ENCODE measurements at regions not wholly inside any gene's neighbourhood (a gene's known extent, or its start where the extent isn't known, plus 50 kb on each side); places are given as distances from the start of the nearest gene placed in this dataset.

DNA sequence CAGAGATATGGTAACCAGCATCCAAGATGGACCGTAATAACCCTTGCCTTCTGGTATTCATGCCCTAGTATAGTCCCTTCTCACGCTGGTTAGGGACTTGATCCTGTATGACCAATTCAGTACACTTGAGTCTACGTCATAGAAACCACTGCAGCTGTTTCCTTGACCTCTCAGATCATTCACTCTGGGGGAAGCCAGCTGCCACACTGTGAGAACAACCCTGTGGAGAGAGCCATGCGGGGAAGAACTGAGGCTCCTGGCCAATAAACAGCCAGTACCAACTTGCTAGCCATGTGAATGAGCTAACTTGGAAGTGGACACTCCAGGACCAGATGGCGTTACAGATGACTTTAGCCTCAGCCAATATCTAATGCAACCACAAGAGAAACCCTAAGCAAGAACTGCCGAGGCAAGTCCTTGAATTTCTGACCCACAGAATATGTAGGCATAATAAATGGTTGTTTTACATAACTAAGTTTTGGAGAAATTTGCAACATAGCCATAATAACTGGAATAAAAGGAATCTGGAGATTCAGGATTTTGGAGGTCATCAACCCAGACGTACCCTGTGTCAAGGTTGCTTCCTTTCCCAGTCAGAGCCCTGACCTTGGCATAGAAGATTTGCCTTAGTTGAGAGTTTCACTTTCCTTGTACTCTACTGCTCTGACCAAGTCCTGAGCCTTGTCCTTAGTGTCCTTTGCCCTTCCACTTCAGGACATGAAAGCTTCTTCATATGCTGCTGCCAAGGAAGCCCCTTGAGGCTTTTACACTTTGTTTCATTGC lies 87.3 kb upstream of the ZNF81 start:
- POLR2A ChIA-PET = no interaction called here
- CTCF ChIA-PET = no interaction called here
- H3K9me3 Mint-ChIP-seq (ENCODE audit: insufficient read depth) = no peaks in the 10 kb centered on the region

DNA sequence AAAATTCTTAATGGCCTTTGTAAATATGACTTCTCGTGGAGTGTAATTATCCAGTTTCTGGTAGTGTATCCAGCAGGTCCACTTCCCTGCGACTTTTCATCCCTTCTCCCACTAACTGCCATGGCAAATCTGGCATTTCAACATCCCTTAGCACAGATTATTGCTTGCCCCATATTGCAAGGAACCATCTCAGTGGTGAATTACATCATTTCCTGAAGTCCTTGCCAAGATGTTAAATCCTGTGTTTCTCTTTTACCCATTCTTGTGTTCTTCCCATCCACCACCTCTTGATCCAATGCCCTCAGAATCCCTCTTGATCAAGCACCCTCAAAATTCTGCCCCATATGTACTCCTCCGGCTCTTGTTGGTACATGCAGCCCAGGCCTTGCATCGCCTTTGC lies 88.1 kb upstream of the ZNF81 start:
- Histone ChIP-seq H3K27ac (ENCODE audit: low read length in 2 of 2) (no peak overlapping the region), H3K4me3 (ENCODE audit: control extremely low read depth in 1 of 5, extremely low read depth in 1 of 5, insufficient read depth in 1 of 5, low read depth in 2 of 5, low read length in 4 of 5) (no peak overlapping the region), H3K9ac (ENCODE audit: low read length) (no peak overlapping the region), H3K9me3 (ENCODE audit: control extremely low read depth in 1 of 3, control insufficient read depth in 2 of 3, insufficient read depth in 1 of 3, low read length in 2 of 3) (no peaks in the 10 kb centered on the region), H3K27me3 (replicated peaks in 1 of 4; ENCODE audit: control extremely low read depth in 1 of 4, control insufficient read depth in 3 of 4, insufficient read depth in 4 of 4, low read length in 3 of 4) (no peaks in the 10 kb centered on the region), H3K4me1 (ENCODE audit: control insufficient read depth in 2 of 2, insufficient read depth in 2 of 2, low read length in 2 of 2) (no peaks in the 10 kb centered on the region), H4K20me1 (ENCODE audit: control insufficient read depth, insufficient read depth, low read length, poor library complexity, severe bottlenecking) (no peaks in the 10 kb centered on the region), H3K4me2 (replicated peaks; ENCODE audit: low read depth, low read length, poor library complexity, severe bottlenecking) (no peak overlapping the region), H3K36me3 (replicated peaks in 1 of 2; ENCODE audit: control extremely low read depth in 1 of 2, control insufficient read depth in 1 of 2, extremely low read depth in 1 of 2, insufficient read depth in 2 of 2, low read length in 1 of 2) (no peaks in the 10 kb centered on the region), H3K79me2 (ENCODE audit: control insufficient read depth, insufficient read depth, low read length) (no peaks in the 10 kb centered on the region), H2AFZ (ENCODE audit: insufficient read depth, low read depth, low read length, poor library complexity, severe bottlenecking) (no peak overlapping the region)
- POLR2A ChIA-PET = no interaction called here
- H3K27ac Mint-ChIP-seq = no peak overlapping the region
- DNase-seq (no peak), ATAC-seq (ENCODE audit: low read depth) (no peak)
- TF ChIP-seq EZH2 (IDR thresholded peaks at IDR 0.05; ENCODE audit: borderline replicate concordance, insufficient read depth, low read depth, low read length, poor library complexity, severe bottlenecking) = no peak
- TF ChIP-seq, protein P1, sequence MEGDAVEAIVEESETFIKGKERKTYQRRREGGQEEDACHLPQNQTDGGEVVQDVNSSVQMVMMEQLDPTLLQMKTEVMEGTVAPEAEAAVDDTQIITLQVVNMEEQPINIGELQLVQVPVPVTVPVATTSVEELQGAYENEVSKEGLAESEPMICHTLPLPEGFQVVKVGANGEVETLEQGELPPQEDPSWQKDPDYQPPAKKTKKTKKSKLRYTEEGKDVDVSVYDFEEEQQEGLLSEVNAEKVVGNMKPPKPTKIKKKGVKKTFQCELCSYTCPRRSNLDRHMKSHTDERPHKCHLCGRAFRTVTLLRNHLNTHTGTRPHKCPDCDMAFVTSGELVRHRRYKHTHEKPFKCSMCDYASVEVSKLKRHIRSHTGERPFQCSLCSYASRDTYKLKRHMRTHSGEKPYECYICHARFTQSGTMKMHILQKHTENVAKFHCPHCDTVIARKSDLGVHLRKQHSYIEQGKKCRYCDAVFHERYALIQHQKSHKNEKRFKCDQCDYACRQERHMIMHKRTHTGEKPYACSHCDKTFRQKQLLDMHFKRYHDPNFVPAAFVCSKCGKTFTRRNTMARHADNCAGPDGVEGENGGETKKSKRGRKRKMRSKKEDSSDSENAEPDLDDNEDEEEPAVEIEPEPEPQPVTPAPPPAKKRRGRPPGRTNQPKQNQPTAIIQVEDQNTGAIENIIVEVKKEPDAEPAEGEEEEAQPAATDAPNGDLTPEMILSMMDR (IDR thresholded peaks at IDR 0.05) = no peak
- intact Hi-C loops (cut with micrococcal nuclease) = no loop called here
- CTCF ChIA-PET = no interaction called here
- peaks cover 20% of the 10 kb centered on the region for H3K27me3 Mint-ChIP-seq
- H3K9me3 Mint-ChIP-seq (ENCODE audit: insufficient read depth) = no peaks in the 10 kb centered on the region
- no peak overlapping the region for H3K4me3 Mint-ChIP-seq
- no peaks in the 10 kb centered on the region for H3K4me1 Mint-ChIP-seq
- no CpG with 5 or more reads among the region's 4 CpGs for WGBS (ENCODE audit: insufficient coverage)

More for the DNA sequence above, 87.3 kb upstream of the ZNF81 start:
- Histone ChIP-seq H3K27me3 (replicated peaks in 1 of 4; ENCODE audit: control extremely low read depth in 1 of 4, control insufficient read depth in 3 of 4, insufficient read depth in 4 of 4, low read length in 3 of 4) (no peaks in the 10 kb centered on the region), H3K27ac (ENCODE audit: low read length in 2 of 2) (no peak overlapping the region), H4K20me1 (ENCODE audit: control insufficient read depth, insufficient read depth, low read length, poor library complexity, severe bottlenecking) (no peaks in the 10 kb centered on the region), H3K36me3 (replicated peaks in 1 of 2; ENCODE audit: control extremely low read depth in 1 of 2, control insufficient read depth in 1 of 2, extremely low read depth in 1 of 2, insufficient read depth in 2 of 2, low read length in 1 of 2) (no peaks in the 10 kb centered on the region), H3K9ac (ENCODE audit: low read length) (no peak overlapping the region), H3K9me3 (ENCODE audit: control extremely low read depth in 1 of 3, control insufficient read depth in 2 of 3, insufficient read depth in 1 of 3, low read length in 2 of 3) (no peaks in the 10 kb centered on the region), H3K4me2 (replicated peaks; ENCODE audit: low read depth, low read length, poor library complexity, severe bottlenecking) (no peak overlapping the region), H3K4me1 (ENCODE audit: control insufficient read depth in 2 of 2, insufficient read depth in 2 of 2, low read length in 2 of 2) (no peaks in the 10 kb centered on the region), H3K79me2 (ENCODE audit: control insufficient read depth, insufficient read depth, low read length) (no peaks in the 10 kb centered on the region), H2AFZ (ENCODE audit: insufficient read depth, low read depth, low read length, poor library complexity, severe bottlenecking) (no peak overlapping the region), H3K4me3 (ENCODE audit: control extremely low read depth in 1 of 5, extremely low read depth in 1 of 5, insufficient read depth in 1 of 5, low read depth in 2 of 5, low read length in 4 of 5) (no peak overlapping the region)
- Mint-ChIP-seq H3K4me1 (no peaks in the 10 kb centered on the region), H3K4me3 (no peak overlapping the region), H3K27me3 (peaks cover 20% of the 10 kb centered on the region), H3K27ac (no peak overlapping the region)
- no peak for DNase-seq
- intact Hi-C loops (cut with micrococcal nuclease) = no loop called here
- TF ChIP-seq EZH2 (IDR thresholded peaks at IDR 0.05; ENCODE audit: borderline replicate concordance, insufficient read depth, low read depth, low read length, poor library complexity, severe bottlenecking) = no peak
- TF ChIP-seq, protein P1 (IDR thresholded peaks at IDR 0.05) = no peak
- WGBS (ENCODE audit: insufficient coverage) = 43% methylated on average over 3 of the region's 7 CpGs
- ATAC-seq (ENCODE audit: low read depth) = no peak
